CD4-positive, alpha-beta memory T cell (primary cell): ENCODE measurements at regions not wholly inside any gene's neighbourhood (a gene's known extent, or its start where the extent isn't known, plus 50 kb on each side); places are given as distances from the start of the nearest gene placed in this dataset.

Experiments
- CTCF ChIA-PET: fragments of 350-600 bp; sonication (Branson Sonifier 250); formaldehyde crosslinking; loops from one replicate; lab custom pipeline; 2021; ENCODE audit warnings: inconsistent platforms; ENCODE audit not compliant: partially characterized antibody; lab: Charles Lee
- POLR2A ChIA-PET: fragments of 350-600 bp; sonication (Branson Sonifier 250); formaldehyde crosslinking; loops from one replicate; lab custom pipeline; 2021; ENCODE audit not compliant: partially characterized antibody; lab: Charles Lee
- DNase-seq, 5 donors: peaks; one replicate each; pipeline versions ENCODE4 v3.0.0 to v3.0.0-alpha.2; 2020 to 2022; ENCODE audit warnings: mixed read lengths in 1 of 5
- H3K27ac ChIP-seq: one replicate; pipeline ENCODE4 v1.7.0; 2013; ENCODE audit warnings: low read depth, low read length
- H3K27me3 ChIP-seq: 2 replicates; pipeline ENCODE4 v1.7.0; 2013; ENCODE audit warnings: mild to moderate bottlenecking, low read length, moderate library complexity; ENCODE audit not compliant: insufficient read depth
- H3K36me3 ChIP-seq: 2 replicates; pipeline ENCODE4 v1.7.0; 2013; ENCODE audit warnings: mild to moderate bottlenecking, low read length, moderate library complexity; ENCODE audit not compliant: insufficient read depth
- H3K4me1 ChIP-seq: 2 replicates; pipeline ENCODE4 v1.7.0; 2013; ENCODE audit warnings: mild to moderate bottlenecking, low read length, moderate library complexity; ENCODE audit not compliant: insufficient read depth
- H3K4me3 ChIP-seq, 2 donors: one replicate each; pipeline ENCODE4 v1.7.0; 2013; ENCODE audit warnings: low read length in 2 of 2, mild to moderate bottlenecking in 1 of 2
- H3K9me3 ChIP-seq, 2 donors: one replicate each; pipeline ENCODE4 v1.7.0; 2013; ENCODE audit warnings: low read length in 2 of 2, control low read depth in 1 of 2; ENCODE audit not compliant: control insufficient read depth in 1 of 2
- H3K27ac Mint-ChIP-seq, 7 donors: one replicate each; pipeline ENCODE4 v1.8.0; 2020 to 2021; ENCODE audit warnings: mixed read lengths in 7 of 7, mild to moderate bottlenecking in 6 of 7, inconsistent platforms in 3 of 7, moderate library complexity in 3 of 7
- H3K27me3 Mint-ChIP-seq, 2 donors: one replicate each; pipeline ENCODE4 v1.8.0; 2020 to 2021; ENCODE audit warnings: mixed read lengths in 2 of 2
- H3K36me3 Mint-ChIP-seq, 2 donors: one replicate each; pipeline ENCODE4 v1.8.0; 2020 to 2021; ENCODE audit warnings: mixed read lengths in 2 of 2, inconsistent platforms in 1 of 2, mild to moderate bottlenecking in 1 of 2
- H3K4me1 Mint-ChIP-seq, 4 donors: one replicate each; pipeline ENCODE4 v1.8.0; 2020 to 2021; ENCODE audit warnings: mixed read lengths in 4 of 4, mild to moderate bottlenecking in 1 of 4
- H3K4me3 Mint-ChIP-seq, 8 donors: one replicate each; pipeline ENCODE4 v1.8.0; 2020 to 2021; ENCODE audit warnings: mixed read lengths in 8 of 8, mild to moderate bottlenecking in 7 of 8, moderate library complexity in 6 of 8, inconsistent platforms in 3 of 8
- H3K9me3 Mint-ChIP-seq, 8 donors: one replicate each; pipeline ENCODE4 v1.8.0; 2020 to 2021; ENCODE audit warnings: mixed read lengths in 8 of 8, mild to moderate bottlenecking in 5 of 8, inconsistent platforms in 3 of 8, moderate library complexity in 1 of 8
- intact Hi-C: fragments of 100-400 bp; cut with micrococcal nuclease; formaldehyde crosslinking; loops from one replicate; pipeline ENCODE4 v1.15.1; 2023

DNA sequence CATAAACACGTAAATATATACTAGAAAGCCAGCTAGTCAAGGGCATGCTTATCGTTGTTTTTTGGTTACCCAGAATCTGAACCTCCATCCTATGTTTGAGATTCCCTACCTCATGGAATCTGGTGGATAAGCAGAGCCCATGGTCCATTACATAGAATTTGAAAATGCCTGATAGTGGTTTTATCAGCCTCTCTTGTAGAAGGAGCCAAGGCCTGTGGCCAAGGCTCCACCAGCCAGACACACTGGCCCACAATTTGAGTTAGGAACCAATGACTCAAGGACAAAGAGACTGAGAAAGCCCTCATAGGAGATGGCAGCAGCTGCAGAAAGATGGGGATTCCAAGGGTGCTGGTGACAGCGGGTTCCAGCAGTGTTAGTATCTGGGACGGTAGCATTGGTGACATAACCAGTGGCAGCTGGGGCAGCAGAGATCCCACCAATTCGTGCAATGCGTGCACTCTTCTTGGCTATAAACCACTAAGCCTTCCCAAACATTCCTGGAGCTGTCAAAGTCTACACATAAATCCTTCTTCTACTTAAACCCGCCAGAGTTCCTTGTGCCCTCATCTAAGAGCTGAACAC, 51.2 kb upstream of the RMDN2 start:
- H3K4me1 Mint-ChIP-seq: peaks cover 0 to 6% (median 5%) of the 10 kb centered on the region in 4 donors
- Histone ChIP-seq H3K9me3 (no peaks in the 10 kb centered on the region), H3K4me3 (no peak overlapping the region), H3K4me1 (no peaks in the 10 kb centered on the region), H3K27ac (no peak overlapping the region), H3K27me3 (no peaks in the 10 kb centered on the region), H3K36me3 (no peaks in the 10 kb centered on the region)
- no peaks in the 10 kb centered on the region for H3K27me3 Mint-ChIP-seq
- POLR2A ChIA-PET: no interaction called here
- no peak overlapping the region for H3K4me3 Mint-ChIP-seq
- CTCF ChIA-PET: interaction anchor here (1.4 to 11.9 kb wide), 4 partner anchors 11 to 477 kb away, joined by 4 to 288 read pairs (median 117); no protein-coding TSS in a partner anchor
- H3K27ac Mint-ChIP-seq: peak overlapping the region in 1 of 7 donors; percentile 14
- DNase-seq: no peak
- H3K36me3 Mint-ChIP-seq: no peaks in the 10 kb centered on the region
- peaks cover 0 to 2% (median 0%) of the 10 kb centered on the region in 8 donors for H3K9me3 Mint-ChIP-seq
- intact Hi-C loops: no loop called here

DNA sequence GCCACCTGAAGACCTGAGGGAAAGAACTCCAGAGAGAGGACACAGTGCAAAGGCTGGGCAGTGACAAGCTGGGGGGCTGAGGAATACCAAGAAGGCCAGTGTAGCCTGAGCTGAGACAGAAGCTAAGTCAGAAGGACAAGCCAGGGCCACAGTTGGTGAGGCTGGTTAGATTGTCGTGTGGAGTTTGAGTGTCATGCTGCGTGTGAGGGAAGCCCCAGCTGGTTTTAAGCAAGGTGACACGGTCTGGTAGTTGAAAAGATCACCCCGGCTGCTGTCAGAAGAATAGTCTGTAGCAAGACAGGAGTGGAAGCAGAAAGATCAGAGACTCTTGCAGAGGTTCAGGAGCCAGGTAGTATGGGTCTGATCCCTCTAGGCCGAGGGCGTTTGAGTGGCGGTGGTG, 50.6 kb upstream of the RMDN2 start:
- Histone ChIP-seq H3K27ac (no peak overlapping the region), H3K4me3 (no peak overlapping the region), H3K4me1 (no peaks in the 10 kb centered on the region), H3K27me3 (no peaks in the 10 kb centered on the region), H3K36me3 (no peaks in the 10 kb centered on the region), H3K9me3 (no peaks in the 10 kb centered on the region)
- H3K27ac Mint-ChIP-seq: peak overlapping the region in 1 of 7 donors; percentile 12
- H3K36me3 Mint-ChIP-seq: no peaks in the 10 kb centered on the region
- intact Hi-C loops: no loop called here
- ChIA-PET CTCF (interaction anchor here (1.4 to 11.9 kb wide), 4 partner anchors 11 to 477 kb away, joined by 4 to 288 read pairs (median 117); no protein-coding TSS in a partner anchor), POLR2A (no interaction called here)
- no peak for DNase-seq
- H3K4me1 Mint-ChIP-seq: peaks cover 0 to 6% (median 5%) of the 10 kb centered on the region in 4 donors
- H3K27me3 Mint-ChIP-seq: no peaks in the 10 kb centered on the region
- H3K9me3 Mint-ChIP-seq: peaks cover 0 to 2% (median 0%) of the 10 kb centered on the region in 8 donors
- H3K4me3 Mint-ChIP-seq: peak overlapping the region in 1 of 8 donors; percentile 23
